Mucosa of rectum (tissue), 2 donors: ENCODE measurements at regions not wholly inside any gene's neighbourhood (a gene's known extent, or its start where the extent isn't known, plus 50 kb on each side); places are given as distances from the start of the nearest gene placed in this dataset.

Experiments used
- H3K27ac ChIP-seq, 2 donors: one replicate each; pipeline ENCODE4 v1.7.0; 2013; ENCODE audit warnings: inconsistent platforms in 2 of 2, low read depth in 2 of 2, low read length in 2 of 2
- H3K27me3 ChIP-seq, 2 donors: one replicate each; pipeline ENCODE4 v1.7.0; 2013; ENCODE audit warnings: low read length in 2 of 2; ENCODE audit not compliant: control insufficient read depth in 2 of 2, insufficient read depth in 2 of 2
- H3K36me3 ChIP-seq, 2 donors: one replicate each; pipeline ENCODE4 v1.7.0; 2013; ENCODE audit warnings: low read length in 2 of 2; ENCODE audit not compliant: control insufficient read depth in 2 of 2, insufficient read depth in 2 of 2
- H3K4me1 ChIP-seq, 2 donors: one replicate each; pipeline ENCODE4 v1.7.0; 2013; ENCODE audit warnings: low read length in 2 of 2, mild to moderate bottlenecking in 1 of 2; ENCODE audit not compliant: control insufficient read depth in 2 of 2, insufficient read depth in 2 of 2
- H3K4me3 ChIP-seq, 2 donors: one replicate each; pipeline ENCODE4 v1.7.0; 2013; ENCODE audit warnings: low read length in 2 of 2
- H3K9ac ChIP-seq, 2 donors: one replicate each; pipeline ENCODE4 v1.7.0; 2013; ENCODE audit warnings: low read length in 2 of 2, low read depth in 1 of 2, mild to moderate bottlenecking in 1 of 2
- H3K9me3 ChIP-seq, 2 donors: one replicate each; pipeline ENCODE4 v1.7.0; 2013; ENCODE audit warnings: low read length in 2 of 2; ENCODE audit not compliant: control insufficient read depth in 2 of 2
- donor health status: healthy.
- donor health status: Normal muscosa, but diverticular disease.

GRCh38 chr14:42112108-42112507 lies 505.4 kb downstream of the LRFN5 start:
- Histone ChIP-seq H3K36me3 (no peaks in the 10 kb centered on the region), H3K9me3 (peaks cover 12 to 13% of the 10 kb centered on the region in 2 donors), H3K27ac (no peak overlapping the region), H3K27me3 (no peaks in the 10 kb centered on the region), H3K9ac (no peak overlapping the region), H3K4me3 (no peak overlapping the region), H3K4me1 (no peaks in the 10 kb centered on the region)

- no peaks in the 10 kb centered on the region for H3K4me1 ChIP-seq
- H3K9me3 ChIP-seq = peaks cover 12 to 13% of the 10 kb centered on the region in 2 donors
- no peaks in the 10 kb centered on the region for H3K36me3 ChIP-seq
- H3K27me3 ChIP-seq = no peaks in the 10 kb centered on the region
- H3K27ac ChIP-seq = no peak overlapping the region
- H3K4me3 ChIP-seq = no peak overlapping the region
- no peak overlapping the region for H3K9ac ChIP-seq
These were observed 504.7 kb downstream of the LRFN5 start for GRCh38 chr14:42111355-42111754.

- no peak overlapping the region for H3K27ac ChIP-seq
- no peaks in the 10 kb centered on the region for H3K4me1 ChIP-seq
- no peak overlapping the region for H3K4me3 ChIP-seq
- H3K9ac ChIP-seq = no peak overlapping the region
- peaks cover 12 to 13% of the 10 kb centered on the region in 2 donors for H3K9me3 ChIP-seq
- H3K27me3 ChIP-seq = no peaks in the 10 kb centered on the region
- H3K36me3 ChIP-seq = no peaks in the 10 kb centered on the region
These were observed 503.5 kb downstream of the LRFN5 start for GRCh38 chr14:42110167-42110566.

- Histone ChIP-seq H3K4me1 (no peaks in the 10 kb centered on the region), H3K27me3 (no peaks in the 10 kb centered on the region), H3K4me3 (no peak overlapping the region), H3K27ac (no peak overlapping the region), H3K9ac (no peak overlapping the region), H3K9me3 (no peaks in the 10 kb centered on the region), H3K36me3 (no peaks in the 10 kb centered on the region)
These were observed 488.5 kb downstream of the LRFN5 start for GRCh38 chr14:42095155-42095554.

GRCh38 chr14:42090122-42090521 lies 483.4 kb downstream of the LRFN5 start:
- Histone ChIP-seq H3K4me3 (no peak overlapping the region), H3K9ac (no peak overlapping the region), H3K9me3 (no peaks in the 10 kb centered on the region), H3K4me1 (no peaks in the 10 kb centered on the region), H3K36me3 (no peaks in the 10 kb centered on the region), H3K27me3 (no peaks in the 10 kb centered on the region), H3K27ac (no peak overlapping the region)

GRCh38 chr14:42079911-42080310 lies 473.2 kb downstream of the LRFN5 start:
- Histone ChIP-seq H3K27me3 (no peaks in the 10 kb centered on the region), H3K9me3 (no peaks in the 10 kb centered on the region), H3K4me1 (no peaks in the 10 kb centered on the region), H3K4me3 (no peak overlapping the region), H3K9ac (no peak overlapping the region), H3K36me3 (no peaks in the 10 kb centered on the region), H3K27ac (no peak overlapping the region)

- H3K9ac ChIP-seq = no peak overlapping the region
These were observed 471.7 kb downstream of the LRFN5 start for GRCh38 chr14:42078345-42078744.

GRCh38 chr14:42070031-42070430 lies 463.4 kb downstream of the LRFN5 start:
- Histone ChIP-seq H3K4me3 (no peak overlapping the region), H3K9me3 (peaks cover 2 to 4% of the 10 kb centered on the region in 2 donors), H3K9ac (no peak overlapping the region), H3K27me3 (no peaks in the 10 kb centered on the region), H3K36me3 (no peaks in the 10 kb centered on the region), H3K4me1 (no peaks in the 10 kb centered on the region), H3K27ac (no peak overlapping the region)

More at GRCh38 chr14:42078345-42078744, 471.7 kb downstream of the LRFN5 start:
- Histone ChIP-seq H3K9me3 (no peaks in the 10 kb centered on the region), H3K4me1 (no peaks in the 10 kb centered on the region), H3K27ac (no peak overlapping the region), H3K27me3 (no peaks in the 10 kb centered on the region), H3K36me3 (no peaks in the 10 kb centered on the region), H3K4me3 (no peak overlapping the region)

GRCh38 chr14:42057111-42057510 lies 450.4 kb downstream of the LRFN5 start:
- Histone ChIP-seq H3K36me3 (no peaks in the 10 kb centered on the region), H3K27ac (no peak overlapping the region), H3K27me3 (no peaks in the 10 kb centered on the region), H3K4me1 (no peaks in the 10 kb centered on the region), H3K9me3 (no peaks in the 10 kb centered on the region), H3K9ac (no peak overlapping the region), H3K4me3 (no peak overlapping the region)

- no peaks in the 10 kb centered on the region for H3K36me3 ChIP-seq
- H3K4me3 ChIP-seq = no peak overlapping the region
- H3K9me3 ChIP-seq = no peaks in the 10 kb centered on the region
- H3K27me3 ChIP-seq = no peaks in the 10 kb centered on the region
- no peaks in the 10 kb centered on the region for H3K4me1 ChIP-seq
- H3K27ac ChIP-seq = no peak overlapping the region
- H3K9ac ChIP-seq = no peak overlapping the region
These were observed 440.9 kb downstream of the LRFN5 start for GRCh38 chr14:42047421-42048055.

GRCh38 chr14:42045383-42045782 lies 438.7 kb downstream of the LRFN5 start:
- Histone ChIP-seq H3K27ac (no peak overlapping the region), H3K27me3 (no peaks in the 10 kb centered on the region)

More at GRCh38 chr14:42045383-42045782, 438.7 kb downstream of the LRFN5 start:
- no peaks in the 10 kb centered on the region for H3K36me3 ChIP-seq
- no peaks in the 10 kb centered on the region for H3K9me3 ChIP-seq
- no peak overlapping the region for H3K9ac ChIP-seq
- no peaks in the 10 kb centered on the region for H3K4me1 ChIP-seq
- no peak overlapping the region for H3K4me3 ChIP-seq
